PFSK-1 (cell line): ENCODE measurements at regions not wholly inside any gene's neighbourhood (a gene's known extent, or its start where the extent isn't known, plus 50 kb on each side); places are given as distances from the start of the nearest gene placed in this dataset.

ENCODE experiments used
- FOXP2 ChIP-seq: optimal IDR thresholded peaks from 2 replicates; pipeline ENCODE3; 2011; ENCODE audit warnings: borderline replicate concordance, control low read depth, inconsistent platforms; ENCODE audit not compliant: insufficient read depth; ENCODE audit errors: extremely low read length, extremely low read depth
- POLR2AphosphoS5 ChIP-seq: IDR thresholded peaks from 2 replicates; pipeline ENCODE4 v1.6.1; 2012; ENCODE audit warnings: low read depth, mild to moderate bottlenecking, control low read depth, low read length, moderate library complexity
- SIN3A ChIP-seq: IDR thresholded peaks from 2 replicates; pipeline ENCODE4 v1.6.1; 2012; ENCODE audit warnings: mild to moderate bottlenecking, low read length, moderate library complexity, borderline replicate concordance; ENCODE audit not compliant: insufficient read depth
- TAF1 ChIP-seq: IDR thresholded peaks from 2 replicates; pipeline ENCODE4 v1.6.1; 2012; ENCODE audit warnings: low read length, control low read depth, borderline replicate concordance; ENCODE audit not compliant: insufficient read depth
- TF ChIP-seq, protein P1 (sequence below), 2 experiments: IDR thresholded peaks; 2 replicates each; pipeline versions ENCODE4 v1.6.1 to v1.8.0; 2011 to 2012; ENCODE audit warnings: low read depth in 2 of 2, low read length in 2 of 2, control low read depth in 1 of 2, inconsistent platforms in 1 of 2, mild to moderate bottlenecking in 1 of 2, moderate library complexity in 1 of 2; ENCODE audit not compliant: insufficient read depth in 1 of 2

- TF ChIP-seq, protein P1, sequence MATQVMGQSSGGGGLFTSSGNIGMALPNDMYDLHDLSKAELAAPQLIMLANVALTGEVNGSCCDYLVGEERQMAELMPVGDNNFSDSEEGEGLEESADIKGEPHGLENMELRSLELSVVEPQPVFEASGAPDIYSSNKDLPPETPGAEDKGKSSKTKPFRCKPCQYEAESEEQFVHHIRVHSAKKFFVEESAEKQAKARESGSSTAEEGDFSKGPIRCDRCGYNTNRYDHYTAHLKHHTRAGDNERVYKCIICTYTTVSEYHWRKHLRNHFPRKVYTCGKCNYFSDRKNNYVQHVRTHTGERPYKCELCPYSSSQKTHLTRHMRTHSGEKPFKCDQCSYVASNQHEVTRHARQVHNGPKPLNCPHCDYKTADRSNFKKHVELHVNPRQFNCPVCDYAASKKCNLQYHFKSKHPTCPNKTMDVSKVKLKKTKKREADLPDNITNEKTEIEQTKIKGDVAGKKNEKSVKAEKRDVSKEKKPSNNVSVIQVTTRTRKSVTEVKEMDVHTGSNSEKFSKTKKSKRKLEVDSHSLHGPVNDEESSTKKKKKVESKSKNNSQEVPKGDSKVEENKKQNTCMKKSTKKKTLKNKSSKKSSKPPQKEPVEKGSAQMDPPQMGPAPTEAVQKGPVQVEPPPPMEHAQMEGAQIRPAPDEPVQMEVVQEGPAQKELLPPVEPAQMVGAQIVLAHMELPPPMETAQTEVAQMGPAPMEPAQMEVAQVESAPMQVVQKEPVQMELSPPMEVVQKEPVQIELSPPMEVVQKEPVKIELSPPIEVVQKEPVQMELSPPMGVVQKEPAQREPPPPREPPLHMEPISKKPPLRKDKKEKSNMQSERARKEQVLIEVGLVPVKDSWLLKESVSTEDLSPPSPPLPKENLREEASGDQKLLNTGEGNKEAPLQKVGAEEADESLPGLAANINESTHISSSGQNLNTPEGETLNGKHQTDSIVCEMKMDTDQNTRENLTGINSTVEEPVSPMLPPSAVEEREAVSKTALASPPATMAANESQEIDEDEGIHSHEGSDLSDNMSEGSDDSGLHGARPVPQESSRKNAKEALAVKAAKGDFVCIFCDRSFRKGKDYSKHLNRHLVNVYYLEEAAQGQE (IDR thresholded peaks at IDR 0.05; ENCODE audit: insufficient read depth in 1 of 2, low read depth in 2 of 2, low read length in 2 of 2) = no peak
- no peak for TF ChIP-seq FOXP2
- no peak for TF ChIP-seq SIN3A
- no peak for TF ChIP-seq POLR2AphosphoS5
- no peak for TF ChIP-seq TAF1
Measured at GRCh38 chr21:25244735-25245134, 362.5 kb downstream of the MRPL39 start.

- TF ChIP-seq FOXP2 = no peak
- TF ChIP-seq, protein P1 (IDR thresholded peaks at IDR 0.05; ENCODE audit: insufficient read depth in 1 of 2, low read depth in 2 of 2, low read length in 2 of 2) = no peak
Measured at GRCh38 chr21:25243808-25244207, 363.5 kb downstream of the MRPL39 start.

- TF ChIP-seq SIN3A (no peak), FOXP2 (no peak), POLR2AphosphoS5 (no peak), TAF1 (no peak)
- TF ChIP-seq, protein P1 (IDR thresholded peaks at IDR 0.05; ENCODE audit: insufficient read depth in 1 of 2, low read depth in 2 of 2, low read length in 2 of 2) = no peak
Measured at GRCh38 chr21:25240974-25241373, 366.3 kb downstream of the MRPL39 start.

- TF ChIP-seq POLR2AphosphoS5 (no peak), TAF1 (no peak), FOXP2 (no peak), SIN3A (no peak)
- TF ChIP-seq, protein P1 (IDR thresholded peaks at IDR 0.05; ENCODE audit: insufficient read depth in 1 of 2, low read depth in 2 of 2, low read length in 2 of 2) = no peak
Measured at GRCh38 chr21:25234857-25235801, 372.2 kb downstream of the MRPL39 start.
